Endothelial cell of umbilical vein (primary cell): ENCODE measurements at regions not wholly inside any gene's neighbourhood (a gene's known extent, or its start where the extent isn't known, plus 50 kb on each side); places are given as distances from the start of the nearest gene placed in this dataset.

Source experiments
- CTCF ChIP-seq, 2 donors: IDR thresholded peaks; 1 replicate in 1 of 2; 2 replicates in 1 of 2; pipeline ENCODE4 v1.5.1; 2011; ENCODE audit warnings: low read length in 2 of 2, mild to moderate bottlenecking in 2 of 2, moderate library complexity in 2 of 2, control low read depth in 1 of 2, inconsistent platforms in 1 of 2, low read depth in 1 of 2; ENCODE audit not compliant: insufficient read depth in 1 of 2; ENCODE audit errors: extremely low read depth in 1 of 2
- EZH2 ChIP-seq: IDR thresholded peaks from 2 replicates; pipeline ENCODE4 v1.6.1; 2012; ENCODE audit warnings: borderline replicate concordance, low read depth, mild to moderate bottlenecking, moderate library complexity, low read length, inconsistent platforms; ENCODE audit not compliant: severe bottlenecking
- FOS ChIP-seq: IDR thresholded peaks from 2 replicates; pipeline ENCODE4 v1.6.1; 2011; ENCODE audit warnings: mild to moderate bottlenecking, low read length, moderate library complexity, borderline replicate concordance; ENCODE audit not compliant: insufficient read depth
- JUN ChIP-seq: IDR thresholded peaks from 2 replicates; pipeline ENCODE4 v1.6.1; 2011; ENCODE audit warnings: borderline replicate concordance, low read depth; ENCODE audit not compliant: insufficient read length, insufficient read depth
- MAX ChIP-seq: IDR thresholded peaks from 2 replicates; pipeline ENCODE4 v1.6.1; 2011; ENCODE audit not compliant: insufficient read depth, insufficient read length
- MYC ChIP-seq: IDR thresholded peaks from one replicate; pipeline ENCODE4 v1.6.1; 2011; ENCODE audit warnings: mild to moderate bottlenecking, low read depth, low read length
- POLR2A ChIP-seq: IDR thresholded peaks from 2 replicates; pipeline ENCODE4 v1.6.1; 2012; ENCODE audit warnings: low read depth, mild to moderate bottlenecking, control low read depth, low read length
- POLR2AphosphoS5 ChIP-seq: IDR thresholded peaks from 2 replicates; pipeline ENCODE4 v1.6.1; 2012; ENCODE audit warnings: low read depth, mild to moderate bottlenecking, control low read depth, low read length, moderate library complexity; ENCODE audit not compliant: insufficient read depth

- TF ChIP-seq CTCF (IDR thresholded peaks at IDR 0.05; ENCODE audit: extremely low read depth in 1 of 2, insufficient read depth in 1 of 2, low read depth in 1 of 2, low read length in 2 of 2): no peak
- no peak for TF ChIP-seq MYC
- no peak for TF ChIP-seq POLR2AphosphoS5
- no peak for TF ChIP-seq EZH2
- no peak for TF ChIP-seq FOS
- no peak for TF ChIP-seq POLR2A
- no peak for TF ChIP-seq JUN
- no peak for TF ChIP-seq MAX
Measured at GRCh38 chr2:122366969-122367645, 611.7 kb downstream of the TSN start.
